ENCODE measurements at regions not wholly inside any gene's neighbourhood (a gene's known extent, or its start where the extent isn't known, plus 50 kb on each side); places are given as distances from the start of the nearest gene placed in this dataset.

DNA sequence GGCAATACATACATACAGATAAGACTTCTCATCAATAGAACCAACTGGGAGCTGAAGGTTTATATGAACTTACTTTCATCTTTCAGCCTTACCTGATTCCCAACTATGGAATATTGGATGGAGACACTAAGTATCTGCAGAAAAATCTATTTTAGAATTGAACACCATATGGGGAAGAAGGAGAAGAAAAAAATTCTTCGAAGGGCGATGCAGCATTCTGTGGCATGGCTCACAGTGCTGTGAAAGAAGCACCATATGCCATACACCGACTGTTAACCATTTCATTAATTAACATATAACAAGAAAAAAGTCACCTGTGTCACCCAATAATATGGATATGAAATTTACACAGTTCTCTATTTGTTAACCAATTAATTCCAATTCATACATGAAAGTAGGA, 1374.4 kb upstream of the MAP3K7 start:
- no peak for TF ChIP-seq GATA2 (IDR thresholded peaks at IDR 0.05; ENCODE audit: low read depth, low read length)
- TF ChIP-seq GATA3 (IDR thresholded peaks at IDR 0.05; ENCODE audit: low read depth, low read length), result no peak

DNA sequence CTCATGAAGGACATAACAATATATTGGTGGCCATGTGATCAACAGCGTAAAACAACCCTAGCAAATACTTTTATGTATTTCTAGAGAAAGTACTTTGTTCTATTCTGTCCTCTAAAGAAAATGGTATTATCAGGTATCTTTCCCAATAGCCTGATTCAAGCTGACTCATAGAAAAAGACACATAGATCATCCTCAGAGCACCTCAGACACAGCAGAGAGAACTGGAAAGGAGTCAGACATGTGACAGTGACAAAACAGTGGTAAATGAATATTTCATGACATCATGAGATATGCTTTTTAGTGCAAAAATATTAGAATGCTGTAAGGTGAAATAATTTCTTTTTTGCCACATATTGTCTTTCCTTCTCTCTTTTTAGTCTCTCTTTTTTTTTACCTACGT, 1355.0 kb upstream of the MAP3K7 start:
- no peak for TF ChIP-seq GATA2 (IDR thresholded peaks at IDR 0.05; ENCODE audit: low read depth, low read length)
- TF ChIP-seq GATA3 (IDR thresholded peaks at IDR 0.05; ENCODE audit: low read depth, low read length), result no peak

DNA sequence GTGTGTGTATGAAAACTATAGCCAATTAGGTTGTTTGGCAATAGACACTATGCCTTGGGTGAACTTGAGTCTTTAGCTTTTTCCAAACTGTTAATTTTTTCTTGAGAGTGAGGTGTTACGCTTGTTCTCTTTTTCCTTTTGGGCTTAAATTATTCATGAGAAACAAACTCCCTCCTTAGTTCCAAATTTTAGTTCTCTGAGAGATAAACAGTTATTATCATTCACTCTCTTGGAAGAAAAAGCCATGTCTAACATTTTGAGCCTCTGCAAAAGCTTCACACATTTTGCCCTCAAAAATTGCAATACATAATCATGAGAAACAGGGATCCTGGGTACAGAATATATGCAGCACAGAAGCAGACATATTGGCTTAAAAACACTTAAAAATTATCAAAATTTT, 1353.9 kb upstream of the MAP3K7 start:
- TF ChIP-seq GATA3 (IDR thresholded peaks at IDR 0.05; ENCODE audit: low read depth, low read length) (no peak), GATA2 (IDR thresholded peaks at IDR 0.05; ENCODE audit: low read depth, low read length) (no peak)

DNA sequence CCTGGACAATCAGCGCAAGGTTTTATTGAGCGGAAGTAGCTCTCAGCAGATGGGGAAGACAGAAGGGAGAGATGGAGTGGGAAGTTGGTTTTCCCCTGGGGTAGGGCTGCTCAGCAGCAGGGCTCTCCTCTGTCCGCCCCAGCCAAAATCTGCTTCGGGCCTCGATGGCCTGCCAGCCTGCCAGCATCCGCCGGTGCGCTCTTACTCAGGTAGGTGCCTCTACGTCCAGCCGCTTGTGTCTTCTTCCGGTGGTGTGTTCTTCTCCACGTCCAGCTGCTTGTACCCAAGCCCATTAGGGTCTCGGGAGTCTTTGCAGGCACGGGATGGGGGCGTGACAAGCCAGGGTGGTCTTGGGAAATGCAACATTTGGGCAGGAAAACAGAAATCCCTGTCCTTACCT, 1340.0 kb upstream of the MAP3K7 start:
- TF ChIP-seq GATA3 (IDR thresholded peaks at IDR 0.05; ENCODE audit: low read depth, low read length) (no peak), GATA2 (IDR thresholded peaks at IDR 0.05; ENCODE audit: low read depth, low read length) (no peak)

DNA sequence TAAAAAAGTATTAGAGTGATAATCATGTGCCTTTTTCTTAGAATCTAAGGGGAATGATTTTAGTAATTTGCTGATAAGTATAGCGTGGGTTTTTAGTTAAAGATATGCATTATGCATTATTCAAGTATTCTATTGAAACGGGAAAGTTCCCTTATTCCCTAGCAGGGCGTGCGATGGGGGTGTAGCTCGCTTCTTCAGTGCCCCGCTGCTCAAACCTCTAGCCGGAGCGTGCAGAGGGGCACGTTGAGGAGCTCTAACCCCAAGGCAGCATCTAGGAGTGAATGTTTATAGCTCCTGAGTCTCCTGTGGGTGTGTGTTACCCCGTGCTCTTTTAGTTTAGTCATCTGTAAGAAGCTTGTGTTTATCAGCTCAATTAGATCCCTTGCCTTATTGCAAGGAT, 1339.5 kb upstream of the MAP3K7 start:
- TF ChIP-seq GATA3 (IDR thresholded peaks at IDR 0.05; ENCODE audit: low read depth, low read length) (no peak), GATA2 (IDR thresholded peaks at IDR 0.05; ENCODE audit: low read depth, low read length) (no peak)

DNA sequence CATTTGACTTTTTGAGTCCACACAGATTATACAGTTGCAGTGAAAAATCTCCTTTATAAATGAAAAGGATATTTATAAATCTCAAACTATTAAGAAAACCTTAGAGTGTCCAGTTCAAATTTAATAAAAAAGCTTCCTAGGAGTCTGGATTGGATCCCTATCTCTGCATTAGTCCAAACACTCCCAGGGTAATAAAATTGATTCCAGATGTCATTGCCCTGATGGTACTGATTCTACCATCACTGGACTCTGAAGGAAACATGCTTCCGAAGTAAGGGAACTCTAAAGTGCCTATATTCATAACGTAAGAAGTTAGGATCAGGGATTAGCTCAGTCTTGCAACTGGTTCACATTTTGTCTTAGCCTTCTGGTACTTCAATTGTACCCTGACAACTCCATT, 1325.1 kb upstream of the MAP3K7 start:
- TF ChIP-seq GATA3 (IDR thresholded peaks at IDR 0.05; ENCODE audit: low read depth, low read length) (no peak), GATA2 (IDR thresholded peaks at IDR 0.05; ENCODE audit: low read depth, low read length) (no peak)

DNA sequence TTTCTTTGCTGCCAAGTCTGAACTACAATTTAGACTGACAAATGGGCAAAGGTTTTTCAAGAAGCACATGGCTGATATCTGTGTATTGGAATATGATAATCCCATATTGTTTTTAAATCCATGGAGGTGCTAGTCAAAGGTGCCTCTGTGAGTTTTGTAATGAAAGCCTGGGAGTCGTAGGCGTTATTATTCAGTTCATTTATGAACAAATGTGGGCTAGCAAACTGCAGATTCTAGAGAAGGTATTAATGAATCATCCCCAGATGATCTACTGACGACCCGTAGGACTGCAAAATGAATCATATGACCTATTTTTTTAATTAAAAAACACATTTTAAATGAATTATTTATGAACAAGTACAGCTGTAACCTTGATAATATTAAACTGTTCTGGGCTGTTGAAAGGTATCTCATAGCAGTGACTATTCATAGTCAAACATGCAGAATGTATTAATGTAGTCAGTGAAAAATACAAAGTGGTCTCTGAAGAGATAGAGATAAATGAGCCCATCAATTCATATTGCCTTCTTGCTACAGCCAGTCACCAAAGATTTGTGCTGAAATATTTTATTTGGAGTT, 1317.8 kb upstream of the MAP3K7 start:
- no peak for TF ChIP-seq GATA3 (IDR thresholded peaks at IDR 0.05; ENCODE audit: low read depth, low read length)

DNA sequence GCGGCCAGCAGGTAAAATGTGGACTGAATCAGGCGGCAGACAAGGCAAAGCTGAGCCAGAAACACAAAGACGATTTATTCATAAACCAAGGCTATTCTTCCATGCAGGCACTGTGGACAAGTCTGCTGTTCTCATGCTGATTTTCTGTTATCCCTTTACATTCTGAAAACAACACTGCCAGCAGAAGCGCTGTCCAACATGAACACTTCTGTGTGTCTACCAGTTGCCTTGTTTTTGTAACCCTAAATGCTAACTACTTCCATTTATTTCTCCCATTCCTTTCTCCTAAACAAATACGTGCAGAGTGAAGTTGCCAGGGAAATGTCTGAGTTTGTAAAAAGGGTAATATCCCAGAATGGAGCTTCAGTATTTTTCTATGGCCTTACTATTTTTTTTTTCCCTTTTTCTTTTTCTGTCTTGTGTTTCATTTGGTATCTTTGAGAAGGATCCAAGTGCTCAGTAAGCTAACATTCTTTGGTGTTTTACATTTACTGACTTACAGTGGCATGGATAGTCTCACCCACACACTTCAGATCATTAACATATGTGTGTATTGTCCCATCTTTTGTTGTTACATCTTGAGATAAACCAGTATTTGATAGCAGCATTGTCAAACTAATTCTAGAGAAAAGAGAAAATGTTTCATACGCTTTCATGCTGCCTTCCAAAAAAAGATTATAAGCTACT, 1308.9 kb upstream of the MAP3K7 start:
- TF ChIP-seq GATA2 (IDR thresholded peaks at IDR 0.05; ENCODE audit: low read depth, low read length), result no peak
- no peak for TF ChIP-seq GATA3 (IDR thresholded peaks at IDR 0.05; ENCODE audit: low read depth, low read length)

DNA sequence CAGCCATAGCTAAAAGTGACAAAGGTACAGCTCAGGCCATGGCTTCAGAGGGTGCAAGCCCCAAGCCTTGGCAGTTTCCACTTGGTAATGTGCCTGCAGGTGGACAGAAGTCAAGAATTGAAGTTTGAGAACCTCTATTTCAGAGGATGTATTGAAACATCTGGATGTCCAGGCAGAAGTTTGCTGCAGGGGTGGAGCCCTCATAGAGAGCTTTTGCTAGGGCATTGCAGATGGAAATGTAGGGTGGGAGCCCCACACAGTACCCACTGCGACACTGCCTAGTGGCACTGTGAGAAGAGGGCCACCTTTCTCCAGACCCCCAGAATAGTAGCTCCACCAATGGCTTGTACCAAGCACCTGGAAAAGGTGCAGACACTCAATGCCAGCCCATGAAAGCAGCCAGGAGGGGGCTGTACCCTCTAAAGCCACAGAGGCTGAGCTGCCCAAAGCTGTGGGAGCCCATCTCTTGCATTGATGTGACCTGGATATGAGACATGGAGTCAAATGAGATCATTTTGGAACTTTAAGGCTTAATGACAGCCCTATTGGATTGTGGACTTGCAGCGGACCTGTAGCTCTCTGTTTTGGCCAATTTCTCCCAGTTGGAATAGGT, 1299.4 kb upstream of the MAP3K7 start:
- no peak for TF ChIP-seq GATA2 (IDR thresholded peaks at IDR 0.05; ENCODE audit: low read depth, low read length)
- no peak for TF ChIP-seq GATA3 (IDR thresholded peaks at IDR 0.05; ENCODE audit: low read depth, low read length)

DNA sequence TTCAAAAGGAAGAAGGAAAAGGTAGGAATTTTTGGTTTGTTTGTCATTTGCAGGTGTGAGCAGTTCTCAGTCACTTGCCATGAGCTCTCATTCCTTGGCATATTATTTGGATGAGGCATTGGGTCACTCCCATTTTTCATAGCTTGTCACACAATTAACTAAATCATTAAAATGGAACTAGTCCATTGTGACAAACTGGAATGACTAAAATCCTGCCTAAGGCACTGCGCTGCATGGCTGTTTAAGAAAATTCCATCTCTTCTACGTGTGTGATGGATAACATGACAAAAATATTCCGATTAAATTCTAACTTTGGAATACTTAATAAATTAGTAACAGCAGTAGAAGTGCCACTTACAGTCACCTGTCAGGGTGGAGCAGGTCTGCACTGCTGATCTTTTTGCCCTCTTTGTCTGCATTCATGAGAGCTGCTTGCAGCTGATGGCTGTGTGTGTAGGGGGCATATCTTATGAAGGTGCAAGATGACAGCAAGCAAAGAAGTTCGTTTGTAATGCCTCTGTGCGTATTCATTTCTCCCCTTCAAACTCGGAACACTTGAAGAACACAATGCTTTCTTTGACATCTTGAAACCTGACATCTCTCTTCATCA, 1292.6 kb upstream of the MAP3K7 start:
- no peak for TF ChIP-seq GATA3 (IDR thresholded peaks at IDR 0.05; ENCODE audit: low read depth, low read length)
- TF ChIP-seq GATA2 (IDR thresholded peaks at IDR 0.05; ENCODE audit: low read depth, low read length), result no peak

DNA sequence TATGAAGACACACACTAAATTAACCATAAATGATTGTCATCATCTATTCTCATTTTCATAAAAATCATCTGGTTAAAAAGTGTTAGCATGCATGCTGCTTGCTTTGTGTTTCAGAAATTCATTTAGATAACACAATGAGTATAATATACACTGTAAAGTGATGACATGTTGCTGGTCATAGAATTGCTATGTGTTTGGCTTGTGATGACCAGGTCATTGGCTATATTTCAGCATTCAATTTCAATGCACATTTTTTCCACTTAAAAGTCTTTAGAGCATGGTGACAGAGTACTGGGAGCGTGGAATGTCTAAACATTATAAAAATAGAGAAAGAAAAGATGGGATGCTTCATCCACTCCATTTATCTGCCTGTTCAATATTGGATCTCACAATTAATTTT, 1291.1 kb upstream of the MAP3K7 start:
- TF ChIP-seq GATA3 (IDR thresholded peaks at IDR 0.05; ENCODE audit: low read depth, low read length) (no peak), GATA2 (IDR thresholded peaks at IDR 0.05; ENCODE audit: low read depth, low read length) (no peak)

DNA sequence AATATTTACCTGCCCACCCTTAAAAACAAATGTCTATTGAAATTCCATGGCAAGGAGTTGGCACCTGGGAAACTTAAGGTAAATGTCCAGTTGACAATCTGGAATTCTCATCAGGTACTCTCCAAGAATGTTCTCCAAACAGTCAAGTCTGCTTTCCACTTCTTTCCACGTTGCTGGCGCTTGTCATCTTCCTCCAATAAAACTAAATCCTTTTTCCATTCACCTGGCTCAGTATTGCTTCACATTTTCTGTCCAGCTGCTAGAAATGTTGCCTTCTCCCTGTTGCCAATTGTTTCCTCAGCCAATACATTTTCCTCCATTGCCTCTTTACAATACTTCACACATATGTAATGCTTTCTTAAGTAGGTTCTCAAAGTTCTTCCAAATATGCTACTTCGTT, 1288.1 kb upstream of the MAP3K7 start:
- TF ChIP-seq GATA3 (IDR thresholded peaks at IDR 0.05; ENCODE audit: low read depth, low read length), result no peak
- TF ChIP-seq GATA2 (IDR thresholded peaks at IDR 0.05; ENCODE audit: low read depth, low read length), result no peak

DNA sequence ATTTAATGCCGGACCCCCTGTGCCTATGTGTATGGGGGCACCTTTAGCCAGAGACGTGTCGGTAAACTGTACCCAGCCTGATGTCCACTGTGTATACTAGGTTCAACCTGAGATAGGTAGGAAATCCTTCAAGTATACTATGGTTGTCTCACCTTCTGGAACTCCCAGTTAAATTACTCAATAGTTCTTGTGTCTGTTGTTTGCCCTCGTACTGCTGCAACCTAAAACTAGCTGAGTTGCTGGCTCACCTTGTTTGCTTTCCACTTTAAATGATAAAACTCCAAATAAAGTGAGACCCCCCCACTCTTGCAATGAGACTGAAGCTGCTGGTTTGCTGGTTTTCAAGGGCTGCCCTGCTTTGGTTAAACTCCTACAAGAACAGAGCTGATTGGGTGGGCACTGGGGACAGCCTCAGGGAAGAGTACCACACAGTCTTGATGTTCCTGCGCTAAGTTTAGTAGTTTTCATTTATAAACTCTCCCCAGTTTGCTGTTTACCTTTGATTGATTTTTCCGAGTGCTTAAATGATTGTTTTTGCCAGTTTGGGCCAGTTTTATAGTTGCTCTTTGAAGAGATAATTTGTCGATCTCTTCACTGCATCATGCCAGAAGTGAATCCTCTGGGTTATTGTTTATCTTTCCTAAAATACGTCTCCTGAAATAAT, 1281.8 kb upstream of the MAP3K7 start:
- TF ChIP-seq GATA3 (IDR thresholded peaks at IDR 0.05; ENCODE audit: low read depth, low read length), result no peak
- TF ChIP-seq GATA2 (IDR thresholded peaks at IDR 0.05; ENCODE audit: low read depth, low read length), result no peak

DNA sequence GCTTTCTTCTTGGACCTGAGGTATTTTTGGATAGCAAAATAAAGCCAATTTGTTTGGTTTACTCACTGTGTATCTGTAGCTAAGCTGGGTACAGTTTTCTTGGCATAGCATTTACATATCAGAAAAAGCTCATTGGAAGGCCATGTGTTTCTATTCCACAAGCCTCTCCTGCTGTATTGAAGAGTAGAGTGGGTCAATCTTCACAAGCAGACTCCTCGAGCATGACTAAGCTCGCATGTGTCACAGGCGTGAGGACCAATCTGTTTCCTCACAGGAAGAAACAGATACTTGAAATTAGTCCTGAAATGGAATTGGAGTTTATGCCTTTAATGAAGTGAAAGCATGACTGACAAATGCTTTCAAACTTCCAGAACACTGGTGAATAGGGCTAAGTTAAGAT, 1279.0 kb upstream of the MAP3K7 start:
- TF ChIP-seq GATA2 (IDR thresholded peaks at IDR 0.05; ENCODE audit: low read depth, low read length), result no peak
- no peak for TF ChIP-seq GATA3 (IDR thresholded peaks at IDR 0.05; ENCODE audit: low read depth, low read length)
